Muscle of leg (tissue), 3 donors: ENCODE measurements at regions not wholly inside any gene's neighbourhood (a gene's known extent, or its start where the extent isn't known, plus 50 kb on each side); places are given as distances from the start of the nearest gene placed in this dataset.

Experiments used
- DNase-seq: peaks from one replicate; pipeline ENCODE4 v3.0.0; 2013
- H3K27ac ChIP-seq: one replicate; pipeline ENCODE4 v1.5.1; 2013; ENCODE audit warnings: mild to moderate bottlenecking, low read length, control low read depth
- H3K27me3 ChIP-seq: one replicate; pipeline ENCODE4 v1.6.1; 2013; ENCODE audit warnings: low read length; ENCODE audit not compliant: control insufficient read depth, insufficient read depth
- H3K36me3 ChIP-seq: one replicate; pipeline ENCODE4 v1.6.1; 2013; ENCODE audit warnings: low read length; ENCODE audit not compliant: control insufficient read depth, insufficient read depth
- H3K4me1 ChIP-seq: one replicate; pipeline ENCODE4 v1.6.1; 2013; ENCODE audit warnings: low read length; ENCODE audit not compliant: control insufficient read depth, insufficient read depth
- H3K4me3 ChIP-seq: one replicate; pipeline ENCODE4 v1.5.1; 2013; ENCODE audit warnings: low read length, control low read depth
- H3K9me3 ChIP-seq: replicated peaks from 2 replicates; pipeline ENCODE4 v1.6.1; 2013; ENCODE audit warnings: low read depth, low read length; ENCODE audit not compliant: control insufficient read depth
- WGBS: methylation state at CpG from one replicate; pipeline ENCODE4 v1.1.5; 2013; ENCODE audit warnings: missing lambda C conversion rate; ENCODE audit not compliant: insufficient coverage; 5-methylcytosine and 5-hydroxymethylcytosine counted together

- Histone ChIP-seq H3K9me3 (peaks cover 2% of the 10 kb centered on the region), H3K4me1 (no peaks in the 10 kb centered on the region), H3K27ac (no peak overlapping the region), H3K27me3 (no peaks in the 10 kb centered on the region), H3K36me3 (no peaks in the 10 kb centered on the region), H3K4me3 (no peak overlapping the region)
- no peak for DNase-seq
- WGBS = 100% methylated on average over 1 of the region's 3 CpGs
These were observed 77.6 kb upstream of the MC2R start for GRCh38 chr18:13992826-13993540.

GRCh38 chr18:13989199-13989598 lies 73.9 kb upstream of the MC2R start:
- Histone ChIP-seq H3K4me1 (no peaks in the 10 kb centered on the region), H3K4me3 (no peak overlapping the region), H3K27ac (no peak overlapping the region), H3K27me3 (no peaks in the 10 kb centered on the region), H3K9me3 (peaks cover 2% of the 10 kb centered on the region), H3K36me3 (no peaks in the 10 kb centered on the region)
- DNase-seq = no peak

- Histone ChIP-seq H3K36me3 (no peaks in the 10 kb centered on the region), H3K4me1 (no peaks in the 10 kb centered on the region), H3K9me3 (peaks cover 3% of the 10 kb centered on the region), H3K4me3 (no peak overlapping the region), H3K27me3 (no peaks in the 10 kb centered on the region), H3K27ac (no peak overlapping the region)
- WGBS = 69% methylated on average over 6 of the region's 6 CpGs
- no peak for DNase-seq
These were observed 72.6 kb upstream of the MC2R start for GRCh38 chr18:13987956-13988355.

- no peak for DNase-seq
- Histone ChIP-seq H3K36me3 (no peaks in the 10 kb centered on the region), H3K4me1 (peaks cover 2% of the 10 kb centered on the region), H3K27me3 (no peaks in the 10 kb centered on the region), H3K4me3 (no peak overlapping the region), H3K9me3 (peaks cover 2% of the 10 kb centered on the region), H3K27ac (no peak overlapping the region)
These were observed 68.7 kb upstream of the MC2R start for GRCh38 chr18:13984080-13984479.

- Histone ChIP-seq H3K27ac (no peak overlapping the region), H3K9me3 (peaks cover 2% of the 10 kb centered on the region), H3K4me1 (peaks cover 2% of the 10 kb centered on the region), H3K27me3 (no peaks in the 10 kb centered on the region), H3K4me3 (no peak overlapping the region), H3K36me3 (no peaks in the 10 kb centered on the region)
- DNase-seq = no peak
- no CpG with 5 or more reads among the region's 2 CpGs for WGBS
These were observed 68.2 kb upstream of the MC2R start for GRCh38 chr18:13983506-13983905.

- H3K27me3 ChIP-seq = no peaks in the 10 kb centered on the region
- peaks cover 2% of the 10 kb centered on the region for H3K4me1 ChIP-seq
- DNase-seq = peak; percentile 12
- WGBS = 53% methylated on average over 2 of the region's 4 CpGs
- peak overlapping the region; percentile 35 for H3K27ac ChIP-seq
- peaks cover 2% of the 10 kb centered on the region for H3K9me3 ChIP-seq
- H3K4me3 ChIP-seq = no peak overlapping the region
- H3K36me3 ChIP-seq = no peaks in the 10 kb centered on the region
These were observed 66.8 kb upstream of the MC2R start for GRCh38 chr18:13982126-13982525.

- H3K36me3 ChIP-seq = no peaks in the 10 kb centered on the region
- H3K4me1 ChIP-seq = no peaks in the 10 kb centered on the region
- H3K9me3 ChIP-seq = peaks cover 13% of the 10 kb centered on the region
- H3K27me3 ChIP-seq = no peaks in the 10 kb centered on the region
- no peak for DNase-seq
- no peak overlapping the region for H3K4me3 ChIP-seq
- no peak overlapping the region for H3K27ac ChIP-seq
- 45% methylated on average over 1 of the region's 4 CpGs for WGBS
These were observed 57.8 kb upstream of the MC2R start for GRCh38 chr18:13973061-13973575.
